ENCODE measurements at regions not wholly inside any gene's neighbourhood (a gene's known extent, or its start where the extent isn't known, plus 50 kb on each side); places are given as distances from the start of the nearest gene placed in this dataset.

DNA sequence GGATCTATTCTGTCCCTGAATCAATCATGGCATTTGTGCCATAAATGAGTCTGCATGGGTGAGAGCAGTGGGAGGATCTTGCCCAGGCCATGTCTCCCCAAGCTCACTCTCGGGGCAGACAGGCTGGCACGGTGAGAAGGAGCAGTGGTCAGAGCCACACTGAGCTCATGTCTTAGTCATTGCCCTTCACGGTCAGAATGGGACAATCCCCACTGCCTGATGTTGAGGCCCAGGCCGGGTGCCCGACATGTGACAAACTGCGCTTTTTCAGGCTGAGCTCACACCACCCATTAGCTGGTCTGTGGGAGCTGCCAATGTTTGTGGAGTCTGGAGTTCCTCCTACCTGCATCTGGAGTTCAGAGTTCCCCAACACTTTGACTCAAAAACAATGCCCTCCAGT lies 481.9 kb downstream of the COG6 start:
- no peaks in the 10 kb centered on the region for H3K27me3 ChIP-seq
- no peak overlapping the region for H3K4me3 ChIP-seq
- no peak overlapping the region for H3K27ac ChIP-seq
- TF ChIP-seq POLR2AphosphoS5 (IDR thresholded peaks at IDR 0.05) (no peak), POLR2A (IDR thresholded peaks at IDR 0.05) (no peak), CTCF (IDR thresholded peaks at IDR 0.05) (no peak)
- no peaks in the 10 kb centered on the region for H3K4me1 ChIP-seq
- no peak for DNase-seq (ENCODE audit: low spot score in 2 of 2)
- no peaks in the 10 kb centered on the region for H3K9me3 ChIP-seq
- no peaks in the 10 kb centered on the region for H3K36me3 ChIP-seq
- intact Hi-C loops (cut with DNase I; ENCODE audit: low total_unique reads): no loop called here

DNA sequence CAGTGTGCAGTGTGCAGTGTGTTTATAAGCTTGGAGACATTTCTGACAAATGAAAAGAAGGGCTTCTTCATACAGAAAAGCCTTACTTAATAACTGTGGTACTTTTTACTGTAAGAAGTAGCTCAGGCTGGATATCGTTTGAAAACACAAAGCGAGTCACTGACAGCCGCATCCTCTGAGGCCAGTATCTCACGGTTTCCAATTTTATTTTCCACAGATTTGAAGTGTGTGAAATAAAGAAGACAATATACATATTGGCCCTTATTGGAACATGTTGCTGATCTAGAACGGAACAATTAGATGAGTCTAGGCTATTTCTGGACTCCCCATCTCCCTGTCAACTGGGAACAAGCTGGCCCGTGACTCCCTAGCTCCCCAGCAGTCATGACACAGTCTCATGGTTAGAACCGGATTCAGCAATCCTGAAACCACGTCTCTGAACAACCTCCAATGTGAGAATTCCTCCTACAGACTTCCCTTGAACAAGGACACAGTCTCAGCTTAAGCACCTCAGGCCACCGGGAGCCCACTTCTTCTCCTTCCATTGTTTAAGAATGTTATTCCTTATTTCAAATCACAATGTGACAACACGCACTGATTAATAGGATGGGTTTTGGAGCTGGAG lies 484.5 kb downstream of the COG6 start:
- intact Hi-C loops (cut with DNase I; ENCODE audit: low total_unique reads): no loop called here
- Histone ChIP-seq H3K4me1 (no peaks in the 10 kb centered on the region), H3K9me3 (no peaks in the 10 kb centered on the region), H3K36me3 (no peaks in the 10 kb centered on the region), H3K27ac (no peak overlapping the region), H3K4me3 (no peak overlapping the region), H3K27me3 (no peaks in the 10 kb centered on the region)
- DNase-seq (ENCODE audit: low spot score in 2 of 2): no peak
- TF ChIP-seq CTCF (IDR thresholded peaks at IDR 0.05) (no peak), POLR2A (IDR thresholded peaks at IDR 0.05) (no peak), POLR2AphosphoS5 (IDR thresholded peaks at IDR 0.05) (no peak)

GRCh38 chr13:40141859-40142555 lies 486.5 kb downstream of the COG6 start:
- H3K36me3 ChIP-seq: no peaks in the 10 kb centered on the region

GRCh38 chr13:40143106-40143505 lies 487.6 kb downstream of the COG6 start:
- no peak for TF ChIP-seq POLR2AphosphoS5 (IDR thresholded peaks at IDR 0.05)
- TF ChIP-seq CTCF (IDR thresholded peaks at IDR 0.05): no peak
- intact Hi-C loops (cut with DNase I; ENCODE audit: low total_unique reads): no loop called here
- H3K4me1 ChIP-seq: no peaks in the 10 kb centered on the region
- no peak for DNase-seq (ENCODE audit: low spot score in 2 of 2)
- H3K9me3 ChIP-seq: no peaks in the 10 kb centered on the region
- no peak overlapping the region for H3K27ac ChIP-seq
- H3K4me3 ChIP-seq: no peak overlapping the region
- H3K27me3 ChIP-seq: no peaks in the 10 kb centered on the region
- no peaks in the 10 kb centered on the region for H3K36me3 ChIP-seq

More at GRCh38 chr13:40141859-40142555, 486.5 kb downstream of the COG6 start:
- H3K27ac ChIP-seq: no peak overlapping the region
- no peaks in the 10 kb centered on the region for H3K4me1 ChIP-seq
- TF ChIP-seq CTCF (IDR thresholded peaks at IDR 0.05) (no peak), POLR2A (IDR thresholded peaks at IDR 0.05) (no peak), POLR2AphosphoS5 (IDR thresholded peaks at IDR 0.05) (no peak)
- no peak overlapping the region for H3K4me3 ChIP-seq
- intact Hi-C loops (cut with DNase I; ENCODE audit: low total_unique reads): no loop called here
- no peaks in the 10 kb centered on the region for H3K27me3 ChIP-seq
- no peaks in the 10 kb centered on the region for H3K9me3 ChIP-seq
- no peak for DNase-seq (ENCODE audit: low spot score in 2 of 2)

DNA sequence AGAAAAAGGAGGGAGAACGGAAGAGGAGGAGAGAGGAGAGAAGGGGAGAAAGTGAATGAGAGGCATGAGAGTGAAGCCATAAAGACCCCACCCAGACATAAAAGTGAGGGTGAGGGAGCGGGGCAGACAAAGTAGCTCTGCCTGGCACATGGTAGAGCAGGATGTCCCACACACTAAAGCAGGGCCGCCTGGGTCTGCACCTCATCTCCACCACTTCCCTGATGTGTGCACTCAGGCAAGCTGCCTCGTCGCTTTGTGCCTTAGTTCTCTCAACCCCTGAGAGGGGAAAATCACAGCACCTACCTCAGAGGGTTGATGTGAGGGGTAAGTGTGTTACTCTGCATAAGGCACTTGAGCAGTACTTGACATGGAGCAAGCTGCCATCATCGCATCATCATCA lies 488.1 kb downstream of the COG6 start:
- TF ChIP-seq POLR2A (IDR thresholded peaks at IDR 0.05) (no peak), POLR2AphosphoS5 (IDR thresholded peaks at IDR 0.05) (no peak), CTCF (IDR thresholded peaks at IDR 0.05) (no peak)
- H3K36me3 ChIP-seq: no peaks in the 10 kb centered on the region
- no peaks in the 10 kb centered on the region for H3K4me1 ChIP-seq
- DNase-seq (ENCODE audit: low spot score in 2 of 2): no peak
- intact Hi-C loops (cut with DNase I; ENCODE audit: low total_unique reads): no loop called here
- no peaks in the 10 kb centered on the region for H3K9me3 ChIP-seq
- H3K27ac ChIP-seq: no peak overlapping the region
- no peak overlapping the region for H3K4me3 ChIP-seq
- no peaks in the 10 kb centered on the region for H3K27me3 ChIP-seq

Data from breast epithelium (tissue), 4 donors.